ENCODE measurements at regions not wholly inside any gene's neighbourhood (a gene's known extent, or its start where the extent isn't known, plus 50 kb on each side); places are given as distances from the start of the nearest gene placed in this dataset.
"Not testable (repeated sequence)": the region's sequence is repeated elsewhere in the genome, so short reads cannot be mapped to it uniquely, and the experiment has no call there.

- no peak for DNase-seq (ENCODE audit: low read depth)
- TF ChIP-seq CTCF (conservative IDR thresholded peaks at IDR 0.05; ENCODE audit: low read depth, low read length), result no peak
Measured at GRCh38 chr2:5190023-5190422, 502.2 kb upstream of the SOX11 start.

DNA sequence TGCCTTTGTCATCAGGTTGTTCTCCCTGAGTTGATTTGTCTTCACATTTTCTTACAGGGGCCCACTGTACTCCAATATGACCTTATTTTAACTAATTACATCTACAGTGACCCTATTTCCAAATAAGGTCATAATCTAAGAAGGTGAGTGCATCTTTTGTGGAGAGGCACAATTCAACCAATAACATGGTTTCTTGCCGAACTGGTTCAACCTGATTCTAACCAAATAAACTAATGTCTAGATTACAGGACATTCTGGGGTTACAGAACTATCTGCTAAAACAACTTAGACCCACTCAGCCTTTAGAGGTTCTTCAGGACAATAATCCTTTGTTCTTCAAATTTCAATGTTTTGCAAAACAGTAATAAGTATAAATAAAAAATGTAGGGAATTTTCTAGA lies 496.5 kb upstream of the SOX11 start:
- no peak for DNase-seq (ENCODE audit: low read depth)
- H3K4me3 ChIP-seq (ENCODE audit: low read depth, low read length), result no peak overlapping the region
- TF ChIP-seq CTCF (conservative IDR thresholded peaks at IDR 0.05; ENCODE audit: low read depth, low read length), result no peak

More at GRCh38 chr2:5190023-5190422, 502.2 kb upstream of the SOX11 start:
- no peak overlapping the region for H3K4me3 ChIP-seq (ENCODE audit: low read depth, low read length)

- no peak overlapping the region for H3K4me3 ChIP-seq (ENCODE audit: low read depth, low read length)
- TF ChIP-seq CTCF (conservative IDR thresholded peaks at IDR 0.05; ENCODE audit: low read depth, low read length), result no peak
- no peak for DNase-seq (ENCODE audit: low read depth)
Measured at GRCh38 chr2:5203134-5203755, 488.9 kb upstream of the SOX11 start.

DNA sequence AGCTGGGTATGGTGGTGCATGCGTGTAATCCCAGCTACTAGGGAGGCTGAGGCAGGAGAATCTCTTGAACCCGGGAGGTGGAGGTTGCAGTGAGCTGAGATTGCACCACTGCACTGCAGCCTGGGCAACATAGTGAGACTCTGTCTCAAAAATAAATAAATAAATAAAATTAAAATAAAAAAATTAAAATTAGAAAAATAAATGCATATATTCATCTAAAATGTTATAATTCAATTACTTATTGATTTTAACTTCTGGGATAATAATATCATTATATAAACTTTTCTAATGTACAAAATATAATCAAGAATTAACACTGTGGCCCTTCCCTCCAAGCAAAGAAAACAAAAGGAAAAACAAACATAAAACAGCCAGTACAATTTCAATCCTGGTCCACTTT lies 485.4 kb upstream of the SOX11 start:
- H3K4me3 ChIP-seq (ENCODE audit: low read depth, low read length); DNase-seq (ENCODE audit: low read depth): not testable (repeated sequence)

- no peak for TF ChIP-seq CTCF (conservative IDR thresholded peaks at IDR 0.05; ENCODE audit: low read depth, low read length)
- H3K4me3 ChIP-seq (ENCODE audit: low read depth, low read length), result no peak overlapping the region
Measured at GRCh38 chr2:5215989-5216607, 476.1 kb upstream of the SOX11 start.

DNA sequence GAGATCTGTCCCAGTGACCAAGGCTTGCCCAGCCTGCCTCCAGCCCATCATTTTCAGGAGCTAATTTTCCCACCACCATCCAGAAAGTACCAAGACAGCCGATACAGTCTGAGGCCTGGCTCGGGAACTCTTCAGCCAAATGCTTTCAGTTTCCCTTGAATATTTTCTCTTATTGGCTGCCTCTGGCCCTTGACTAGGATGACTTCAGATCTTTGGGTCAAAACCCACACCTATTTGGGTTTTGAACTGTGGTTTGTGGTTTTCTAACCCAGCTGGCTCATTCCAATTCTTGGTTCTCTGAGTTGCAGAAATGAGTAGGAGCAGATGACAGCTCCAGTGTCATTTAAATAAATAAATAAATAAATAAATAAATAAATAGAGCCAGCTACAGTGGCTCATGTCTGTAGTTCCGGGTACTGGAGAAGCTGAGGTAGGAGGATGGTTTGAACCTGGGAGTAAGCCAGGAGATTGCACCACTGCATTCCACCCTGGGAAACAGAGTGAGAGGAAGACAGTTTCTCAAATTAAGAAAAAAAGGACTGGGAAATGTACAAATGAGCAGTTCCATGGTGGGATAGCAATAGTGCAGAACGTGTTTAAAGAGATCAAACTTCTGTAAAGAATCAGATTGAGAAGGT lies 465.0 kb upstream of the SOX11 start:
- DNase-seq (ENCODE audit: low read depth), result no peak
- TF ChIP-seq CTCF (conservative IDR thresholded peaks at IDR 0.05; ENCODE audit: low read depth, low read length), result no peak
- no peak overlapping the region for H3K4me3 ChIP-seq (ENCODE audit: low read depth, low read length)

More at GRCh38 chr2:5215989-5216607, 476.1 kb upstream of the SOX11 start:
- DNase-seq (ENCODE audit: low read depth), result no peak

GRCh38 chr2:5229574-5229973 lies 462.6 kb upstream of the SOX11 start:
- no peak overlapping the region for H3K4me3 ChIP-seq (ENCODE audit: low read depth, low read length)
- TF ChIP-seq CTCF (conservative IDR thresholded peaks at IDR 0.05; ENCODE audit: low read depth, low read length), result no peak
- no peak for DNase-seq (ENCODE audit: low read depth)
